NCI-H82 treated with DMSO at 0.1 percent for 48 hours (cell line): ENCODE measurements at regions not wholly inside any gene's neighbourhood (a gene's known extent, or its start where the extent isn't known, plus 50 kb on each side); places are given as distances from the start of the nearest gene placed in this dataset.
"Not testable (repeated sequence)": the region's sequence is repeated elsewhere in the genome, so short reads cannot be mapped to it uniquely, and the experiment has no call there.

Experiments
- DNase-seq: peaks from one replicate; lab custom pipeline; 2025; ENCODE audit not compliant: unreplicated experiment; lab: John Stamatoyannopoulos, UW

GRCh38 chr16:16613212-16613611 is 234.3 kb downstream of the NPIPA7 start:
- DNase-seq: not testable (repeated sequence)

GRCh38 chr16:16614484-16614883 is 235.5 kb downstream of the NPIPA7 start:
- DNase-seq: not testable (repeated sequence)

DNA sequence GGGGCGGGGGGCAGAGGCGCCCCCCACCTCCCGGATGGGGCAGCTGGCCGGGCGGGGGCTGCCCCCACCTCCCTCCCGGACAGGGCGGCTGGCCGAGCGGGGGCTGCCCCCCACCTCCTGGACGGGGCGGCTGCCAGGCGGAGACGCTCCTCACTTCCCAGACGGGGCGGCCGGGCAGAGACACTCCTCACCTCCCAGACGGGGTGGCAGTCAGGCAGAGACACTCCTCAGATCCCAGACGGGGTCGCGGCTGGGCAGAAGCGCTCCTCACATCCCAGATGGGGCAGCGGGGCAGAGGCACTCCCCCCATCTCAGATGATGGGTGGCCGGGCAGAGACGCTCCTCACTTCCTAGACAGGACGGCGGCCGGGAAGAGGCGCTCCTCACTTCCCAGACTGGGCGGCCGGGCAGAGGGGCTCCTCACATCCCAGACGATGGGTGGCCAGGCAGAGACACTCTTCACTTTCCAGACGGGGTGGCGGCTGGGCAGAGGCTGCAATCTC is 240.1 kb downstream of the NPIPA7 start:
- not testable (repeated sequence) for DNase-seq

DNA sequence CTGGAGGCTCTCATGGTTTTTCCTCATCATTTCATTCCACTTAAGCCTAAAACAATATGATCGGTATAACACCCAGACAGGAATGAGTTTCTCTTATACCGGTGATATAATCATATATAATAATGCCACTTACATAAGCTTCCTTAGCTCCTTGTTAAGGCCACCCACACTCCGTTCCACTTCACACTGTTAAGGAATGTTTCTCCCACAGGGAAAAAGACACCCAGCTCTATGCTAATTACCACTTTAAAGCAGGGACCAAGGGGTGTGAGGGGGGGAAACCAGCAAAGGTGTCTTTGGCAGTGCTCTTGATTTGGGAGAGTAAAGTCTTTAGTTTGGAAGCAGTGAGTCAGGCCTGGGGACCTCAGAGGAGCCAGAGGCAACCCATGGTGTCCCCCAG is 245.4 kb downstream of the NPIPA7 start:
- DNase-seq: not testable (repeated sequence)

- not testable (repeated sequence) for DNase-seq
Measured at GRCh38 chr16:16625140-16625539, 246.2 kb downstream of the NPIPA7 start.

- not testable (repeated sequence) for DNase-seq
Measured at GRCh38 chr16:16627865-16628264, 248.9 kb downstream of the NPIPA7 start.

GRCh38 chr16:16638231-16638630 is 259.3 kb downstream of the NPIPA7 start:
- not testable (repeated sequence) for DNase-seq

DNA sequence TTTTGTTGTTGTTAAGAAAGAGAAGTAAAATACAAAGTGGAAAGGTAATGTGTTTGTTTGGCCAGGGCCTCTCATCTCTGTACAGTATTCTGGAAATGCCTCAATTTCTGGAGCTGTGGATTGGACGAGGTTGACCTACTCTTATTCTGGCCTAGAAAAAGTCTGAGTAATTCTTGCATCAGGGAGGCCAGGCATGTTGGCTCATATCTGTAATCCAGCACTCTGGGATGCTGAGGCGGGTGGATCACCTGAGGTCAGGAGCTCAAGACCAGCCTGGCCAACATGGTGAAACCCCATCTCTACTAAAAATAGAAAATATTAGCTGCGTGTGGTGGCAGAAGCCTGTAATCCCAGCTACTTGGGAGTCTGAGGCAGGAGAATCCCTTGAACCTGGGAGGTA is 259.8 kb downstream of the NPIPA7 start:
- not testable (repeated sequence) for DNase-seq

GRCh38 chr16:16643828-16644227 is 264.9 kb downstream of the NPIPA7 start:
- not testable (repeated sequence) for DNase-seq

DNA sequence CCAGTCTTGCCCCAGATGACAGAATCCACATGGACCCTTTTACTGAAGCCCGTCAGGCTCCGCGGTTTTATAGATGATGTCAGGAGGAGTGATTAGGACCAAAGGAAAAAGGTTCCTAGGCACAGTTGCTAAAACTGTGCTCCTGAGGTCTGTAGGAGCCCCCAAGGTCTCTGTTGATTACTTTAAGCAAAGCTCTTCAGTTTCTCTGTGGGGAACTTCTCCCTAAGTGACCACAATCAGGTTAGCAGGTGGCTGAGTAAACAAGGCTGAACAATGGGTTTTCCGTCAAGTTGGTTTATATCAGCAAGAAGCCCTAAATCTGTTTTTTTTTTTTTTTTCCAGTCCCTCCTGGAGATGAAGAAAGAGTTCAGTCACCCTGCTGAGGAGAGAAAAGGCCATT is 269.1 kb downstream of the NPIPA7 start:
- DNase-seq: not testable (repeated sequence)

DNA sequence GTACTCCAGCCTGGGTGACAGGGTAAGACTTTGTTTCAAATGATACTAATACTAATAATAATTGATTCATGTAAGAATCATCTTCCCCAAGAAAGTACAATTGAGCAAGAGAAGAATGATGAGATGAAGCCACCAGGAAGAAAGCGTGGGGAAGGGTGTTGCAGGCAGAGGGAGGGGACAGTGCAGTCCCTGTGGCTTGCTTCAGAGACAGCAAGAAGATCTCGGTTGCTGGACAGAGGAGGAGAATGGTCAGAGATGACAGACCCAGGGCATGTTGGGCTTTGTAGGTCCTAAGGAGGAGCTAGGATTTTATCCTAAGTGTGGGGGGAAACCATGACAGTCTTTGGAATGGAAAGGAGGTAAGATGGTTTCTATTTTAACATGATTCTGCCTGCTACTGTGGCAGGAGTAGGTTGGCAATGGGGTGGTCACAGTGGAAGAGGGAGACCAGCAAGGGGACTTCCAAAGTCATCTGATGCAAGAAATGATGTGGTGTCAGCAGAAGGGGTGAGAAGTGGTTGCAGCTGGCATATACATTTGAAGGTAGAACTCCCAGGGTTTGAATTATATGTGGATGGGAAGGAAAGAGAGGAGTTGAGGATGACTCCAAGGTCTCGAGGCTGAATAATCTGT is 293.4 kb downstream of the NPIPA7 start:
- DNase-seq: not testable (repeated sequence)

DNA sequence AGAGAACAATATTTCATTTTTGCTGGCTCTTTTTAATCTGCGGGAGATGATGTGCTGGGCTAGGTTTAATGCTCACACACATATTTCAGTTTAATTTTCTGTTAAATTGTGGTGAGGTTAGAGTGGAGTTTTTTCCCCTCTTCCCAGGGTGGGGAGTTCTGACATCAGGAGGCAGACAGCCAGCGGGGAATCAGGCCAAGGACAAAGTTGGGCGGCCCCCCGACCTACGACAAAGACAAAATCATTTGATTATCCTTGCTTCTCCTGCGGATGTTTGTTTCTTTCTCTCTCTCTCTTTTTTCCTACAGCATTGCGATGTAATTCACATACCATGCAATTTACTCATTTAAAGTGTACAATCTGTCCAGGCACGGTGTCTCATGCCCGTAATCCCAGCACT is 295.9 kb downstream of the NPIPA7 start:
- not testable (repeated sequence) for DNase-seq

- not testable (repeated sequence) for DNase-seq
Measured at GRCh38 chr16:16721849-16722248, 342.9 kb downstream of the NPIPA7 start.

GRCh38 chr16:16722666-16723065 is 343.7 kb downstream of the NPIPA7 start:
- not testable (repeated sequence) for DNase-seq

- DNase-seq: not testable (repeated sequence)
Measured at GRCh38 chr16:16723819-16724519, 345.0 kb downstream of the NPIPA7 start.

DNA sequence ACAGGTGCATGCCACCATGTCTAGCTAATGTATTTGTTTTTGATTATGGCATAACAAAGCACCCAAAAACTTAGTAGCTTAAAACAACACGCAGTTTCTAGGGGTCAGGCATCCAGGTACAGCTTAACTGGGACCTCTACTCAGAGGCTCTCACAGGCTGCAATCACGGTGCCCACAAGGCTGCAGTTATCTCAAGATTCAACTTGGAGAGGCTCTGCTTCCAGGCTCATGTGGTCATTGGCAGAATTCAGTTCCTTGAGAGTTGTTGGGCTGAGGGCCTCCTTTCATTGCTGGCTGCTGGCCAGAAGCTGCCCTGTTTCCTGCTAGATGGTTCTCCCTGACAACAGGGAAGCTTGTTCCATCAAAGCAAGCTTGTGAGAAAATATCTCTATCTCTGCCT is 348.1 kb downstream of the NPIPA7 start:
- DNase-seq: not testable (repeated sequence)

DNA sequence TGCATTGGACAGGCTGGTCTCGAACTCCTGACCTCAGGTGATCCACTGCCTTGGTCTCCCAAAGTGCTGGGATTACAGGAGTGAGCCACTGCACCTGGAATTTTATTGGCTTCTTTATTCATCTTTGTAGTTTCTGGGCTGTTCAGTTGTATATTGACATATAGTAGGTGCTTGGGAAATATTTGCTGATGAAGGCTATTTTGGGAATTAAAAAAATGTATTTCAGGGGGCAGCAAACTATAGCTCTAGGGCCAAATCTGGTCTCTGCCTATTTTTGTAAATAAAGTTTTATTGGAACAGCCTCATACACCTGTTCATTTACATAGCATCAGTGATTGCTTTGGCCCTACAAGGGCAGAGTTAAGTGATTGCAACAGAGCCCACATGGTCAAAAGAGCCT is 363.6 kb downstream of the NPIPA7 start:
- DNase-seq: not testable (repeated sequence)

- DNase-seq: peak; percentile 3
Measured at GRCh38 chr16:16754992-16755667, 376.2 kb downstream of the NPIPA7 start.

GRCh38 chr16:16763449-16763848 is 384.5 kb downstream of the NPIPA7 start:
- no peak for DNase-seq

GRCh38 chr16:16770717-16771116 is 391.8 kb downstream of the NPIPA7 start:
- DNase-seq: not testable (repeated sequence)

DNA sequence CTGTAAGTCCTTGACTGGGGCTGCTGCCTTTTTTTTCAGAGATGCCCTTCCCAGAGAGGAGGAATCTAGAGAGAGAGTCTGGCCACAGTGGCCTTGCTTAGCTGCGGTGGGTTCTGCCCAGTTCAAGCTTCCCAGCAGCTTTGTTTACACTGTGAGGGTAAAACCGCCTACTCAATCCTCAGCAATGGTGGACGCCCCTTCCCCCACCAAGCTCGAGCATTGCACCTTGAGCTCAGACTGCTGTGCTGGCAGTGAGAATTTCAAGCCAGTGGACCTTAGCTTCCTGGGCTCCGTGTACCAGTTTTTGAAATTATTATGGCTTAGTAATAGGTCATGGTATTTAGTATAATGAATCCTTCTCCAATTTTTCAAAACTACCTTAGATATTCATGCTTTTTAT is 395.4 kb downstream of the NPIPA7 start:
- no peak for DNase-seq

GRCh38 chr16:16778332-16778731 is 399.4 kb downstream of the NPIPA7 start:
- DNase-seq: no peak
